Hematopoietic multipotent progenitor cell treated with erythropoietin and hydrocortisone succinate and interleukin-3 and kit ligand, for 15 days (in vitro differentiated cells): ENCODE measurements at regions not wholly inside any gene's neighbourhood (a gene's known extent, or its start where the extent isn't known, plus 50 kb on each side); places are given as distances from the start of the nearest gene placed in this dataset.

Experiments
- DNase-seq: peaks from one replicate; pipeline ENCODE4 v3.0.0-alpha.2; 2015; ENCODE audit warnings: low spot score

- no peak for DNase-seq
Observed at GRCh38 chr6:137761487-137761886, 105.6 kb upstream of the TNFAIP3 start.

GRCh38 chr6:137762168-137763090, 104.6 kb upstream of the TNFAIP3 start:
- no peak for DNase-seq

- no peak for DNase-seq
Observed at GRCh38 chr6:137763436-137763835, 103.6 kb upstream of the TNFAIP3 start.

- no peak for DNase-seq
Observed at GRCh38 chr6:137763886-137764285, 103.2 kb upstream of the TNFAIP3 start.

GRCh38 chr6:137764464-137764863, 102.6 kb upstream of the TNFAIP3 start:
- DNase-seq, result no peak

- DNase-seq, result no peak
Observed at GRCh38 chr6:137765059-137765458, 102.0 kb upstream of the TNFAIP3 start.

GRCh38 chr6:137766596-137767370, 100.3 kb upstream of the TNFAIP3 start:
- DNase-seq, result no peak

GRCh38 chr6:137767465-137767864, 99.6 kb upstream of the TNFAIP3 start:
- DNase-seq, result no peak

- DNase-seq, result no peak
Observed at GRCh38 chr6:137767911-137768690, 99.0 kb upstream of the TNFAIP3 start.

- no peak for DNase-seq
Observed at GRCh38 chr6:137768935-137769334, 98.1 kb upstream of the TNFAIP3 start.

- no peak for DNase-seq
Observed at GRCh38 chr6:137769797-137770362, 97.2 kb upstream of the TNFAIP3 start.

- no peak for DNase-seq
Observed at GRCh38 chr6:137772541-137773250, 94.4 kb upstream of the TNFAIP3 start.

GRCh38 chr6:137775227-137775626, 91.8 kb upstream of the TNFAIP3 start:
- no peak for DNase-seq

GRCh38 chr6:137775720-137776119, 91.3 kb upstream of the TNFAIP3 start:
- DNase-seq, result no peak

- no peak for DNase-seq
Observed at GRCh38 chr6:137776256-137776655, 90.8 kb upstream of the TNFAIP3 start.

- no peak for DNase-seq
Observed at GRCh38 chr6:137776786-137777686, 90.0 kb upstream of the TNFAIP3 start.

GRCh38 chr6:137777687-137778075, 89.4 kb upstream of the TNFAIP3 start:
- no peak for DNase-seq

GRCh38 chr6:137779982-137780381, 87.1 kb upstream of the TNFAIP3 start:
- DNase-seq, result no peak

- DNase-seq, result no peak
Observed at GRCh38 chr6:137780447-137781034, 86.5 kb upstream of the TNFAIP3 start.

- no peak for DNase-seq
Observed at GRCh38 chr6:137781639-137782038, 85.4 kb upstream of the TNFAIP3 start.
